ENCODE measurements at regions not wholly inside any gene's neighbourhood (a gene's known extent, or its start where the extent isn't known, plus 50 kb on each side); places are given as distances from the start of the nearest gene placed in this dataset.
"Not testable (repeated sequence)": the region's sequence is repeated elsewhere in the genome, so short reads cannot be mapped to it uniquely, and the experiment has no call there.

DNA sequence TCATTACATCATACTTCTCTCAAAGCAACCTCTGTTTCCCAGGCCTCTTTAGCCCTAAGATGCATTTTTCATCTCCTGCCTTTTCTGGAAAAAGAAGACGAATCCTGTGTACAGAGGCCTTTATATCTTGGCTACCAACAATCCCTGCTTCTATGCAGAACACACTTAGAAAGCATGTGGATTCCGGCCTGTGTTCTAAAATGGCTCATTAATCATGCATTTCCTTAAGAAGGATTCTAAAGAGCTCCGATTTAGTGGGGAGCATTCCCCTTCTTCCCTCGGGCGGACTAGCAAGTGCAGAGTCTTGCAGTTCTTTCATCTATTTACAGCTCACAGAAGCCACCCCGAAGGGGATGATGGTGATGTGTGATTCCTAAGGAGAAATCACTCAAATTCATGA is 1212.9 kb downstream of the TYW1 start:
- DNase-seq (ENCODE audit: low read depth in 2 of 3, low spot score in 2 of 3) = no peak

DNA sequence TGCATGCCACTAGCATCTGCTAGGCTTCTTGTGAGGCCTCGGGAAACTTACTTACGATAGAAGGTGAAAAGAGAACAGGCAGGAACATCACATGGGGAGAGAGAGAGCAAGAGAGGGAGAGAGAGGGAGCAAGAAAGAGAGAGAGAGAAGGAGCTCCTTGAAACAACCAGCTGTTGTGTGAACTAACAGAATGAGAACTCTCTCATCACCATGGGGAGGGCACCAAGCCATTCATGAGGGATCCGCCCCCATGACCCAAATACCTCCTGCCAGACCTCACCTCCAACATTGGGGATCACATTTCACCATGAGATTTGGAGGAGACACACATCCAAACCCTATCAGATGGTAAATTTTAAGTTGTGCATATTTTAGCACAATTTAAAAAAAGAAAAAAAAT is 1217.2 kb downstream of the TYW1 start:
- no peak for DNase-seq (ENCODE audit: low read depth in 2 of 3, low spot score in 2 of 3)

DNA sequence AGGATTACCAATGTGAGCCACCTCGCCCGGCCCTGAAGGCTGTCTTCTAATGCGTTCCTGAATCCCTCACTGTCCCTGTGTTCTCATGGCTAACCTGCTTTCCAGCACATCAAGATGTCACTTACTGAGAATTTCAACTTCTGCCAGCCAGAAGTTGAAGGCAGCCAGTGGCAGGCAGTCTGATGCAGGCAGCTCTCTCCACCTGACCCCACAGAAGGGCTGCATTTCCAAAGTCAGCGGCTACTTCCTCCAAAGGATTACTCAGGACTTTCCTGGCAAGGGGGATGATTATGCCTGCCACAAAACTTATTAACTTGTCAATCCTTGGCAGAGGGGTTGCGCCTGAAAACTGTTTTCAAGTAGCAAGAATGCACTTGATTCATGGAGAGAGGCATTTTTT is 1219.4 kb downstream of the TYW1 start:
- DNase-seq (ENCODE audit: low read depth in 2 of 3, low spot score in 2 of 3) = no peak

DNA sequence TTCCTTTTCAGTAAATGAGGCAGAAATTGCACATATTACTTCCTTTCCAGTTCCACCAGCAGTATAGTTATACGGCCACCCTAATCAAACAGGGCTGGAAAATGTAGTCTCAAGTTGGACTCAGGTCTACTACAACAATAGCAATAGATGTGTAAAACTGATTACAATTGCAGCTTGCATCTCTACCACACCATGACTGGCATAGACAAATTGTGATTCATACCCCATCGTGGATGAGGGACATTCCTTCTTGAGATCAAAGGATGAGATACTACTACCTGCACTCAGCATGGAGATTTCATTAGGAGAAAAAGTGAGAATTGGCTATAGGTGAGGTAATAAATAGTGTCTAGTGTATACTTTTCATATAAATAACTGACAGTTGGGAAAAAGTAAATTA is 1220.8 kb downstream of the TYW1 start:
- DNase-seq (ENCODE audit: low read depth in 2 of 3, low spot score in 2 of 3) = no peak

DNA sequence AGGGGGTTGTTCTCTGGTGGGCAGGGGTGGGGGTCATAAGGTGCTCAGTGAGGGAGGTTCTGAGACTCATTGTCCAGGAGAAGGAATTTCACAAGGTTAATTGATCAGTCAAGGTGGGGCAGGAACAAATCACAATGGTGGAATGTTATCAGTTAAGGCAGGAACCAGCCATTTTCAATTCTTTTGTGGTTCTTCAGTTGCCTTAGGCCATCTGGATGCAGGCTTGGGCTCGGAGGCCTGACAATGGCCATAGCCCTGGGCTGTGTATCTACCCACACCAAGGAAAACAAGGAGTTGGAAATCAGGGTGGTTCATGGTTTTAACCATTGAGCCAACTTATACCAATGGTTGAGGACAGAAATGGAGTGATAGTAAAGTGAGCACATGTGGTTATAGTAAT is 1221.8 kb downstream of the TYW1 start:
- DNase-seq (ENCODE audit: low read depth in 2 of 3, low spot score in 2 of 3) = no peak

DNA sequence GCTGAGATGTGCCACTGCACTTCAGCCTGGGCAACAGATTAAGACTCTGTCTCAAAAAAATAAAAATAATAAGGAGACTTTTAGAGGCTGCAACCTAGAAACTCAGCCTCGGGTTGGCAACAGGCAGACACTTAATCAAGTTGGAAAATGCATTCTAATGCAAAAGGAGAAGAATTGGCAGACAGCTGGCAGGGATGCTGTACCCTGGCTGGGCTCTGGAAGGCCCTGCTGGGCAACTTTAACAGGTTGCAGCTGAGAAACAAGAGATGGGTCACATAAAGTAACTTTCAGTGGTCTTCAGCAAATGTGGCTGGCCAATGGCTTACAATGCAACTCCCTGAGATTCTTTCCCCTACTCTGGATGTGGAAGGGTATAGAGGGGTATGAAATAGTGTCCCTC is 1225.7 kb downstream of the TYW1 start:
- no peak for DNase-seq (ENCODE audit: low read depth in 2 of 3, low spot score in 2 of 3)

DNA sequence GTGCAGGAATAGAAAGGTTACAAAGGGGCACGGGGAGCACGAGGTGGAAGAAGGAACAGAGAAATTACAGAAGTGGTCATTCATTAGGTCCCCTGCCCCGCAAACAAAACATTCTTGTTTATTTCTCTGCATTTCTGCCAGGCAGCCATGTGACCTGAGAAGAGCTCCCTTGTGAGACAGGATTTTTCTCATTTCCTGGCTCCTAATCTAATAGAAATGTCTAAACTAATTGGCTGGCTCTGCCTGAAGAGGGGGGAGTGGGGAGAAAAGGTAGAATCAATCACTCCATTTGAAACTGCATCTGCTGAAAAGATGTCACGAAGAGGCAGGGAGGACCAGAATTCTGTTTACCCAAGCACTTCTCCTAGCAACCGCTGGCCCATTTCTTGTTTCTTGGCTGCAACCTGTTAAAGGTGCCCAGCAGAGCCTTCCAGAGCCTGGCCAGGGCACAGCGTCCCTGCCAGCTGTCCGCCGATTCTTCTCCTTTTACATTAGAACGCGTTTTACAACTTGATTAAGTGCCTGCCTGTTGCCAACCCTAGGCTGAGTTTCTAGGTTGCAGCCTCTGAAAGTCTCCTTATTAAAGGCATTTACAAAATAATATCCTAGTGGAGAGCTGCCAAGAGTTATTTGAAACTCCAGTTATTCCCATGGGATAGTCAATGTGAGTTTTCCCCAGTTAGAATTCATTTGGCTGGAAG is 1227.6 kb downstream of the TYW1 start:
- no peak for DNase-seq (ENCODE audit: low read depth in 2 of 3, low spot score in 2 of 3)

DNA sequence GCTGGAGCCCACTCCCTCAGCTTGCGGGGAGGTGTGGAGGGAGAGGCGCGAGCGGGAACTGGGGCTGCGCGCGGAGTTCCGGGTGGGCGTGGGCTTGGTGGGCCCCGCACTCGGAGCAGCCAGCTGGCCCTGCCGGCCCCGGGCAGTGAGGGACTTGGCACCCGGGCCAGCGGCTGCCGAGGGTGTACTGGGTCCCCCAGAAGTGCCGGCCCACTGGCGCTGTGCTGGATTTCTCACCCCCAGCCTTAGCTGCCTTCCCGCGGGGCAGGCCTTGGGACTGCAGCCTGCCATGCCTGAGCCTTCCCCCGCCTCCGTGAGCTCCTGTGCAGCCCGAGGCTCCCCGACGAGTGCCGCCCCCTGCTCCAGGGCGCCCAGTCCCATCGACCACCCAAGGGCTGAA is 1234.4 kb downstream of the TYW1 start:
- not testable (repeated sequence) for DNase-seq (ENCODE audit: low read depth in 2 of 3, low spot score in 2 of 3)

DNA sequence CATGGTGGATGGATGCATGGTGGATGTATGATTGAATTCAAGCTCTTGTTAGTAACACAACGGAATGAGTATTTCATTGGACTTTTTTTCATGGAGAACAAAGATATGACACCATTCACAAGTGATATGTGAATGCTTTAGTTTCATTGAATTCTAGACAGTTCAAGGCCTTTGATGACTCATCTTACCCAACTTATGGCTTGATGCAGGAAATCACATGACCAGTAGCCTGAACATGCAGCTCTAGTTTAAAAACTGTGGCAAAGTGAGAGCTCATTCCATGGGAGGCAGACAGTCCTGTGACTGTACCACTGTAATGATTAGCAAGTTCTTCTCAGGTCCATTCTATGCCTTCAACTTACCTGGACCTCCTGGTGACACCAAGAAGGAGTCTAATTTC is 1239.3 kb downstream of the TYW1 start:
- no peak for DNase-seq (ENCODE audit: low read depth in 2 of 3, low spot score in 2 of 3)

DNA sequence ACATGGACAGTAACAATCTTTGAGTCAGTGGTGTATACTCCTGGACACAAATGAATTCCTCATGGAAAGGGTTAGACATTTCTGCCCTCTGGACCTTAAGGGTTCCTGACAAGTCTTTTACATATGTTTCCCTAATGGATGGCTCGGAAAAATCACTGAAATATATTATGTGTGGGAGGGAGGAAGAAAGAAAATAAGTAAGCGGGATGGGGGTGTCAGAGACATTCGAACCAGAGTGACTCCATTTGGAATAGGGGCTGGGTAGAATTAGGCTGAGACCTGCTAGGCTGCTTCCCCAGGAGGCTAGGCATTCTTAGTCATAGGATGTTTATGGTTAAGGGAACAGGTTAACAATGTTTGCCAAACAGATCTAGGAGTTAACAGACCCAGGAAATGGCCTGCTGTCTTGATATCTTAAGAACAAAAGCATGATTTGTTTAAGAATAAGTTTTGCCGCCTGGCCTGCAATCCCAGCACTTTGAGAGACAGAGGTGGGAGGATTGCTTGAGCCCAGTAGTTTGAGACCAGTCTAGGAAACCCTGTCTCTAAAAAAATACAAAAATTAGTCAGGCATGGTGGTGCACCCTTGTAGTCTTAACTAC is 1241.7 kb downstream of the TYW1 start:
- DNase-seq (ENCODE audit: low read depth in 2 of 3, low spot score in 2 of 3) = no peak

DNA sequence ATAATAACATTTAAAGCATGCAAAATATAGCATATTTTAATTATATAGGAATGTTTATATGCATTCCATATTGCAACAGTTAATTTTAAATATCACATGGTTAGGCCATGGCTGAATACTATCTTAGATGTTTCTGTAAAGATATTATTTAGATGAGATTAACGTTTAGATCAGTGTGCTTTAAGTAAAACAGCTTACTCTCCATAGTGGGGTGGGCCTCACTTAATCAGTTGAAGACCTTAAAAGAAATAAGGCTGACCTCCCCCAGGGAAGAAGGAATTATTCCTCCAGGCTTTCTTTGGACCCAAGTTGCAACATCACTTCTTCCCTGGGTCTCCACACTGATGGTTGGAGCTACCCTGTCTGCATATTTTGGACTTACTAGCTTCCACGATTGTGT is 1246.5 kb downstream of the TYW1 start:
- no peak for DNase-seq (ENCODE audit: low read depth in 2 of 3, low spot score in 2 of 3)

DNA sequence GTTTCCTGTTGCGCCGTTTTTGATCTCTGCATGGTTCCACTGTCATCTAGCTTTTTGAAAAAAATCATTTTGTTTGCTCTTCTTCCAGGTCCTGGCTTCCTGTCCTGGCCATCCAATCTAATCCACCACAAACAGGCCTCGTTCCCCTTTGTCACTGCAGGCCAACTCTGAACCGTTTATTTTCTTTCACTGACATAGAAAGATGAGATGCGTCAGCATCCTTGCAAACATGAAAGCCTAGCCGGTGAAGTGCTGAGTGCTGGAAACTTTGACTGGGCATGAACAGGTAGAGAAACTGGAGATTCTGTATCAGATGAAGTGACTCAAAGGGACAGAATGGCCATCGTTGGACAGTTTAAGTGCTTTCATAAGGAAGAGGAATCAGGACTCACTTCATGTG is 1247.8 kb downstream of the TYW1 start:
- DNase-seq (ENCODE audit: low read depth in 2 of 3, low spot score in 2 of 3) = no peak

DNA sequence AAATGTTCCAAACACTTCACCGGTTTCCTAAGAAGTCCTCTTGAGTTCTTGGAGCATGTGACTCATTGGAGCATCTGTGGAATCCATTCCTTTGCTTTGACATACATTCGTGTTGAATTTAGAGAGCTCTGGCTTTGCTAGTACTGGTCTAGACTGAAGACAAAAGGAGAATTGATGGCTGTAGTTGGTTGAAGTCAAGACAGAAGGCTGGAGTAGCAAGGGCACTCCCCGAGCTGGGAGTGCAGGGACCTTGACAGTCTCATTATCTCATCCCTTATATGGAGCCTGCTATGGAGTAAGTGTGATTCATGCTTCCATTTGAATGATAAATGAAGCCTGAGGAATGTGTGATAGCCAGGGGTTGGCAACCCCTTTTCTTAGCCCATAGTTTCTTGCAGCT is 1249.1 kb downstream of the TYW1 start:
- DNase-seq (ENCODE audit: low read depth in 2 of 3, low spot score in 2 of 3) = no peak

DNA sequence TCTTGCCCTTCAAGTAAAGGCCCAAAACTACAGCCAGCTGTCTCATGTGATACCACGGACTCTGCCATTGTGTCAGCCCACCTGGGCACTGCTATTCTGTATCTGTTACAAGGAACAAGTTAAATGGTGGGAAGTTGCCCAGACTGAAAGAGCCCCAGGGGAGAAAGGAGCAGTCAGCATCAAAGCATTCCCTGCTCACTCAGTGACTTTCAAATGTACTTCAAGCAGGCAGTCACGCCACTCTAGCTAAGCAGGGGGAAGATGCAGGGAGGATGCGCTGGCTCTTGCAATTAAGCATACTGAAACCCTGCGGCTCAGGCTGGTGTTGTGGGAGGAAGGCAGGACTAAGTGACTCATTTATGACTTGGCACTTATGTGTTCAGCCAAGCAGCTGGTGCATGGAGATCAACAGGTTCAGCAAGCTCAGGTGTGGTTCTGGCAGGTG is 1249.6 kb downstream of the TYW1 start:
- DNase-seq (ENCODE audit: low read depth in 2 of 3, low spot score in 2 of 3) = no peak

DNA sequence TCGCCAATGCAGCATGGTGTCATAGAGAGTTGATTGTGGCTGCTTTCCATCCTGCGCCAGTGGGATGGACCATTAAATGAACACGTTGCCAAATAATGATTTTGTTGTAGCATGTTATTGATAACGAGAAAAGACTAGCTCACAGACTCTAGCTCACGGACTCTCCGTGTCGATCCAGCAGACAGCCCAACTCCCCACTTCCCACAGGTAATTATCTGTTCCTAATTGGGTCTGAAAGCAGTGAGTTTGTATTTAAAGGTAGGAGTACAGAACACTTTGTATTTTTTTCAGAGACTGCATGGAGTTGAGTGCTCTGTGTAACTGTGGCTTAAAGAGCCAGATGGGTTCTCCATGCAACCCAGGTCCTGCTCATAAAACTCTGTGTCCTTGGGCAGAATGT is 1250.5 kb downstream of the TYW1 start:
- no peak for DNase-seq (ENCODE audit: low read depth in 2 of 3, low spot score in 2 of 3)

DNA sequence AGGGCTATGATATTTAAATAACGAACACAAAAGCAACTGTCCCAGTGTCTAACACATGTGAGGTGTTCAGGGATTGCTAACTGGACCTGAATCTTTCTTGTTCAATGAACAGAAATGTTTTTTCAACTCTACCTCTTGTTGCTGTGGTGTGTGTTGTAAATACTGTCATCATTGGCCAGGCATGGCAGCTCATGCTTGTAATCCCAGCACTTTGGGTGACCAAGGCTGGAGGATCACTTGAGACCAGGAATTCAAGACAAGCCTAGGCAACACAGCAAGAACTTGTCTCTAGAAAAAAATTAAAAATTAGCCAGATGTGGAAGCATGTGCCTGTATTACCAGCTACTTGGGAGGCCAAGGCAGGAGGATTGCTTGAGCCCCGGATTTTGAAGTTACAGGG is 1250.9 kb downstream of the TYW1 start:
- DNase-seq (ENCODE audit: low read depth in 2 of 3, low spot score in 2 of 3) = no peak

DNA sequence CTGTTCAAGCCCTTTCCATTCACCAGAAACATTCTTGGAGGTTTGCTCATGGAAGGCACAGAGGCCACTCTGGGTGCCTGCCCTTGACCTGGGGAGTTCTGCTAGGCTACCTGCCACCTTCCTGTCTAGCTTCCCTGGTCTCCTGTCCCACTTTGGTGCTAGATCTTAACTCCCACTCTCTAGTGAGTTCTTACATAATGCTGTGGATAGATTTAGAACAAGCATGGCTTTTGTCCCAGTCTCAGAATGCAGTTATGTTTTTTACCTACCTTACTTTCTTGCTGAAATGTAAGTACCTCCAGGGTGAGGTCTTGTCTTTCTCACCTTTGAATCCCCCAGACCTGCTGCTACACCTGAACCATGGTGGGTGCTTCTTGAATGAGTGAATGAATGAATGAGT is 1252.3 kb downstream of the TYW1 start:
- no peak for DNase-seq (ENCODE audit: low read depth in 2 of 3, low spot score in 2 of 3)

DNA sequence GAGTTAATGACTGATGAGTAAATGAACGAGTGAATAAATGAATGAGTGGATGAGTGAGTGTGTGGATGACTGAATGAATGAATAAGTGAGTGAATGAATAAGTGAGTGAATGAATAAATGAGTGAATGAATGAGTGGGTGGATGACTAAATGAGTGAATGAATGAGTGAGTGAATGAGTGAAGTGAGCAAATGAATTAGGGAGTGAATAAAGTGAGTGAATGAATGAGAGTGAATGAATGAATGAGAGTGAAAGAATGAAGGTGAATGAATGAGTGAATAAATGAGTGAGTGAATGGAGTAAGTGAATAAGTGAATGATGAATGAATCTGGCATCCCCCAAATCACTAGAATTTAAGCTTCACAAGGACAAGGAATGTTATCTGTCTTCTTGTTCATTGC is 1253.0 kb downstream of the TYW1 start:
- no peak for DNase-seq (ENCODE audit: low read depth in 2 of 3, low spot score in 2 of 3)

DNA sequence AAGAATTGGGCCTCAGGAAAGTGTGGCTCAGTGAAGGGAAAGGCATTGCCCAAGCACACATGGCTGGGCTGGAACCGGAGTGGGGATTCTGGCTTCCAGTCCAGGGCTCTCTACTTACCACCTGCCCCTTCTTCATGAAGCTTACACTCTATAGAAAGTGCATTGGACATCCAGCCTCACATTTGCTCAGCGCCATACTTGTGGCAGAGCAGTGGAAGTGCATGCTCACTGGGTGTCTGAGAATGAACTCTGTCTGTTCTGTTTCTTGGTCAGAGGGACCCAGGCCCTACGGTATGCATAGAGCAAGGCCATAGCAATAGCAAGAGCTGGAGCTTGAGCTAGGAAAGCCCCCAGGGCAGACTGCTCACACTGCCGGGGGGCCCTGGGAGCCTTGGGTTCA is 1253.5 kb downstream of the TYW1 start:
- no peak for DNase-seq (ENCODE audit: low read depth in 2 of 3, low spot score in 2 of 3)

DNA sequence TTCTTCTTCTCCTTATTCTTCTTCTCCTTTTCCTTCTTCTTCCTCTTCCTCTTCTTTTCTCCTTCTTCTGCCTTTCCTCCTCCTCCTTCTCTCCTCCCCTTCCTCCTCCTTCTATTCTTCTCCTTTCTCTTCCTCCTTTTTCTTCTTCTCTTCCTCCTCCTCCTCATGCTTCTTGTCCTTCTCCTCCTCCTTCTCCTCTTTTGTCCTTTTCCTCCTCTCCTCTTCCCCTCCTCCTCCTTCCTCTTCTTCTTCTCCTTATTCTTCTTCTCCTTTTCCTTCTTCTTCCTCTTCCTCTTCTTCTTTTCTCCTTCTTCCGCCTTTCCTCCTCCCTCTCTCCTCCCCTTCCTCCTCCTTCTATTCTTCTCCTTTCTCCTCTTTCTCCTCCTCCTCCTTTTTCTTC is 1258.2 kb downstream of the TYW1 start:
- not testable (repeated sequence) for DNase-seq (ENCODE audit: low read depth in 2 of 3, low spot score in 2 of 3)

DNA sequence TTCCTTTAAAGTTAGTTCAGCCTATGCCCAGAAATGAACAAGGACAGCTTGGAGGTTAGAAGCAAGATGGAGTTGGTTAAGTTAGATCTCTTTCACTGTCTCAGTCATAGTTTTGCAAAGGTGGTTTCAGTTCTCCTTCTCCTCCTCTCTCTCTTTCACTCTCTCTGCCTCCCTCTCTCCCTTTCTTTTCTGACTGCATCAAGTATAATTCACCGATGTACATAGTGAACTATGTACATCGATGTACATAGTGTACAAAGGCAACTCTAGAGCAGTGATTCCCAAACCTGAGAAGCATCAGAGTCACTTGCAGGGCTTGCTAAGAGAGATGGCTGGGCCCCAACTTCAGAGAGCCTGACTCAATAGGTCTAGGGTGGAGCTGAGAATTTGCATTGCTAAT is 1259.7 kb downstream of the TYW1 start:
- no peak for DNase-seq (ENCODE audit: low read depth in 2 of 3, low spot score in 2 of 3)

DNA sequence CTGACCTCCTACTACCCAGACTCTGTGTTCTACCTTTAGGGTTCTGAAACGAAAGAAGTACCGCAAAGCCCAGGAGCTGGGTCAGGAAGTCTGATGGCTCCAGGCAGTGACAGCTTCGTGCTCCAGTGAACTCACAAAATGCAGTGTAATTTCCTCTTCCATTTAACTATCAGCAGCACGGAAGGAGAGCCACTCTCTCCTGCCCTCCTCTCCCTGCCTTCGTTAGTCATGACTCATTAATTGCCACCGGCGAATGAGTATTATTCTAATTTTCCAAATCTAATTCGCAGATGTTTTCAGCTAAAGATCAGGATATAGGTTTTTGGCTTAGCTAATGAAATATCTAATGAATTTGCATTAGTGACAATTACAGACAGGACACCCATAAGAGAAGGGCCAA is 1262.0 kb downstream of the TYW1 start:
- no peak for DNase-seq (ENCODE audit: low read depth in 2 of 3, low spot score in 2 of 3)

DNA sequence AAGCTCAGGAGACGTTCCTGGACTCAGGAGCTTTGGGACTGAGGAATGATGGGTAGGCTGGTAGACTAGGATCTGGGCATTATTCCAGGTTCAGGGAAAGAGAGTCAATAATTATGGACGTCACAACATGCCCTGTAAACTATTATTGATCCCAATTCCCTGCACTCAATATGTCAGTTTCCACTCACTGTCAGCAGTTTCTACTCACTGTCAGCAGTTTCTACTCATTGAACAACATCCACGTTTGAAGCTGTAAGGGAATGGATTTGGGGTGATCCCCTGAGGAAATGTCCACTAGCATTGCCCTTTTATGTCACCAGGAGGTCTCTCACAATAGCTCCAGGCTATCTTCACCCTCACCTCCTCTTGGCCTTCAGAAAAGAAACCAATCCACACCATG is 1268.6 kb downstream of the TYW1 start:
- no peak for DNase-seq (ENCODE audit: low read depth in 2 of 3, low spot score in 2 of 3)

Data from activated CD8-positive, alpha-beta memory T cell treated with anti-CD3 and anti-CD28 coated beads for 48 hours (primary cell).